ENCODE measurements at regions not wholly inside any gene's neighbourhood (a gene's known extent, or its start where the extent isn't known, plus 50 kb on each side); places are given as distances from the start of the nearest gene placed in this dataset.

DNA sequence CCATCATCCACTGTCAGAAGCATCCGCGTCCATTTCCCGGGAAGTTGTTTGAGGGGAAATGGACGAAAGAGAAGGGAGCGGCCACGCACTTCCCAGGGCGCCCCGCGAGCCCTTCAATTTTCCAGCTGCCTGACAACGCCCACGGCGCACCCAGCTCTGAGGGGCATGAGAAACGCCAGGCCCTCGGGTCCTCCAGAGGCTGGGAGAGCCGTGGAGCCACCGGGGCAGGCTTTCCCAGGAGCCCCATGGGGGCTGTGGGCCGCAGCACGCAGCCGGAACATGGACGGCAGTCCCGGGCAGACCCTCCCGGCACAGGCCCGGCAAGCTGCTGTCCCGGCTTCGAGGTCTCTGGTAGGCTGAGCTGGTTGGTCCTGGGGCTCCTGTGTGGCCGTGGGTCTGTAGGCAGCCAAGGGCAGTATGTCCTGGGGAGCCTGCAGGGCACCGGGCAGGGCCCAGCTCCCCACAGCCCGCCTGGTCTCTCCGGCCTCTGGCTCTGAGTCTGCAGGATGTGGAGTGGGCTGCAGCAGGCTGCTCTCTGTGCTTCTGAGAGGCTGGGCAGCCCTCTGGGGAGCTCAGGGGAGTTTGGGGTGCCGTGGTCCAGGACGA is 115.2 kb downstream of the FAM53A start:
- Histone ChIP-seq H3K27ac (ENCODE audit: low read depth, low read length) (no peak overlapping the region), H3K27me3 (ENCODE audit: low read length) (no peaks in the 10 kb centered on the region), H3F3A (ENCODE audit: insufficient read depth) (no peaks in the 10 kb centered on the region), H3K9ac (ENCODE audit: low read length) (no peak overlapping the region), H4K20me1 (ENCODE audit: low read depth, low read length) (no peaks in the 10 kb centered on the region), H3K4me3 (ENCODE audit: insufficient read depth, low read length, poor library complexity, severe bottlenecking) (no peak overlapping the region), H3K4me2 (ENCODE audit: low read depth, low read length, poor library complexity, severe bottlenecking) (no peak overlapping the region), H2AFZ (ENCODE audit: low read depth, low read length, severe bottlenecking) (no peak overlapping the region), H3K9me2 (replicated peaks; ENCODE audit: insufficient read depth, low read length) (no peaks in the 10 kb centered on the region), H3K79me2 (ENCODE audit: insufficient read depth, low read length) (no peaks in the 10 kb centered on the region), H3K9me3 (ENCODE audit: insufficient read depth, low read length) (no peaks in the 10 kb centered on the region), H3K36me3 (ENCODE audit: low read length) (no peaks in the 10 kb centered on the region)
- TF ChIP-seq CTCF (IDR thresholded peaks at IDR 0.05; ENCODE audit: insufficient read depth, low read length, poor library complexity, severe bottlenecking) (no peak), EZH2phosphoT487 (conservative IDR thresholded peaks at IDR 0.05; ENCODE audit: low read length) (no peak)

DNA sequence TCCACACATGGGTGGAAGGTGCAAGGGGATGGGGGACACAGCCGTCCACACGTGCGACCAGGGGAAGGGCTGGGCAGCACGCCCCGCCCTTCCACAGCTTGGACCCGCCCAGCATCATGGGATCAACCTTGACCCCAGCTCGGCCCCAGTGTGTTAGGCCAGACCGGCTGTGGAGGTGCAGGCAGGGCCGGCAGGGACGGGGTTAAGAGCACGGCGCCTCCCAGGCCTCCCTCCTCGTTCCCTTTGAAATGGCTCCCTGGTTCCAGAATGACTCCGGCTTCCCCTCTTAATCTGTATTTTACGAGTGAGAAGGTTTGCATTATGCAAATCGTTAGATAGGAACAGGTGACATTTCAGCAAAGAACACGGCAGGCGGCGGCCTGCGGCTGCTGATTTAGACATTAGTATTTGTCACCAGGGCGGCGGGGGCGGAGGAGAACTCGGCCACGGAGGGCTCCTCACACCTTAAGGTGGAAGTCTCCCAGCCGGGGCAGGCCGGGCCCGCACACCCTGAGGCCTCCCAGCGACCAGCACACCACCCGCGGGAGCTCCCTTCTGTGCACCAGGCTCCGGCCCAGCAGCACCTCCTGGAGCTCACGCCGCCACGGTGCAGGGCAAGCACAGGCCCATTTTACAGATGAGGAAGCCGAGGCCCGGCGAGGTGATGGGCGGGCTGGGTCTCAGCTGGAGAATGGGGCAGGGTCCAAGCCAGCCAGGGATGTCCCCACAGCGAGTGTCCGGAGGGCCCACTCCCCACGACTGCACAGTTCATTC is 116.1 kb downstream of the FAM53A start:
- no peaks in the 10 kb centered on the region for H3K36me3 ChIP-seq (ENCODE audit: low read length)
- no peak overlapping the region for H2AFZ ChIP-seq (ENCODE audit: low read depth, low read length, severe bottlenecking)
- no peaks in the 10 kb centered on the region for H4K20me1 ChIP-seq (ENCODE audit: low read depth, low read length)
- H3K27ac ChIP-seq (ENCODE audit: low read depth, low read length), result no peak overlapping the region
- H3K4me3 ChIP-seq (ENCODE audit: insufficient read depth, low read length, poor library complexity, severe bottlenecking), result no peak overlapping the region
- no peaks in the 10 kb centered on the region for H3K9me3 ChIP-seq (ENCODE audit: insufficient read depth, low read length)
- H3K9ac ChIP-seq (ENCODE audit: low read length), result no peak overlapping the region
- H3F3A ChIP-seq (ENCODE audit: insufficient read depth), result no peaks in the 10 kb centered on the region
- no peaks in the 10 kb centered on the region for H3K79me2 ChIP-seq (ENCODE audit: insufficient read depth, low read length)
- H3K9me2 ChIP-seq (replicated peaks; ENCODE audit: insufficient read depth, low read length), result no peaks in the 10 kb centered on the region
- H3K4me2 ChIP-seq (ENCODE audit: low read depth, low read length, poor library complexity, severe bottlenecking), result no peak overlapping the region
- TF ChIP-seq CTCF (IDR thresholded peaks at IDR 0.05; ENCODE audit: insufficient read depth, low read length, poor library complexity, severe bottlenecking), result no peak
- no peak for TF ChIP-seq EZH2phosphoT487 (conservative IDR thresholded peaks at IDR 0.05; ENCODE audit: low read length)
- no peaks in the 10 kb centered on the region for H3K27me3 ChIP-seq (ENCODE audit: low read length)

DNA sequence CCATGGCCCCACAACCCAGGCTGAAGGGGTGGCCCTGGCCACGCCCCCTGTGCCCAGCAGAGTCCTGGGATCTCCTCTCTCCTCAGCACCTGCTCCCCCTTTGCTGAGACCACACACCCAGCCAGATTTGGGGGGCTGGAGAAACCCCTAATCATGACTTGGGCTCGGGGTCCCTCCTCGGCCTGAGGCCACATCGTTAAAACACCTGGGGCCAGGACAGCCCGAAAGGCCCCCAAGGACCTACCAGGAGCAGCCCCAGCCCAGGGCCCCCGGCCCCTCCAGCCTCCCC is 116.7 kb downstream of the FAM53A start:
- no peak overlapping the region for H3K4me3 ChIP-seq (ENCODE audit: insufficient read depth, low read length, poor library complexity, severe bottlenecking)
- H3F3A ChIP-seq (ENCODE audit: insufficient read depth), result no peaks in the 10 kb centered on the region
- no peak overlapping the region for H3K9ac ChIP-seq (ENCODE audit: low read length)
- H3K4me2 ChIP-seq (ENCODE audit: low read depth, low read length, poor library complexity, severe bottlenecking), result no peak overlapping the region
- H3K36me3 ChIP-seq (ENCODE audit: low read length), result no peaks in the 10 kb centered on the region
- no peaks in the 10 kb centered on the region for H3K79me2 ChIP-seq (ENCODE audit: insufficient read depth, low read length)
- no peaks in the 10 kb centered on the region for H3K27me3 ChIP-seq (ENCODE audit: low read length)
- H3K9me2 ChIP-seq (replicated peaks; ENCODE audit: insufficient read depth, low read length), result no peaks in the 10 kb centered on the region
- no peaks in the 10 kb centered on the region for H4K20me1 ChIP-seq (ENCODE audit: low read depth, low read length)
- H2AFZ ChIP-seq (ENCODE audit: low read depth, low read length, severe bottlenecking), result no peak overlapping the region
- no peak overlapping the region for H3K27ac ChIP-seq (ENCODE audit: low read depth, low read length)
- no peak for TF ChIP-seq EZH2phosphoT487 (conservative IDR thresholded peaks at IDR 0.05; ENCODE audit: low read length)
- no peak for TF ChIP-seq CTCF (IDR thresholded peaks at IDR 0.05; ENCODE audit: insufficient read depth, low read length, poor library complexity, severe bottlenecking)
- H3K9me3 ChIP-seq (ENCODE audit: insufficient read depth, low read length), result no peaks in the 10 kb centered on the region
